Lung (tissue), 11 donors: ENCODE measurements at regions not wholly inside any gene's neighbourhood (a gene's known extent, or its start where the extent isn't known, plus 50 kb on each side); places are given as distances from the start of the nearest gene placed in this dataset.

Experiments used
- ATAC-seq: fragments of 200-7000 bp; cut with Tn5 transposase; one replicate; pipeline ENCODE4 v1.9.1; 2020; ENCODE audit warnings: moderate number of reproducible peaks; ENCODE audit not compliant: insufficient read depth, low FRiP score
- DNase-seq, 3 donors: peaks; one replicate each; pipeline ENCODE4 v3.0.0-alpha.2; 2013 to 2017
- H3K27ac ChIP-seq, 2 donors: one replicate each; pipeline ENCODE4 v1.5.1; 2013; ENCODE audit warnings: mild to moderate bottlenecking in 2 of 2, moderate library complexity in 2 of 2, control low read depth in 1 of 2, inconsistent platforms in 1 of 2, low read depth in 1 of 2, low read length in 1 of 2
- H3K27me3 ChIP-seq, 3 donors: one replicate each; pipeline ENCODE4 v1.5.1; 2013; ENCODE audit warnings: low read length in 2 of 3; ENCODE audit not compliant: control insufficient read depth in 3 of 3, insufficient read depth in 3 of 3
- H3K36me3 ChIP-seq, 4 donors: one replicate each; pipeline ENCODE4 v1.5.1; 2013; ENCODE audit warnings: low read length in 4 of 4, mild to moderate bottlenecking in 1 of 4, moderate library complexity in 1 of 4; ENCODE audit not compliant: control insufficient read depth in 4 of 4, insufficient read depth in 4 of 4
- H3K4me1 ChIP-seq, 5 donors: one replicate each; pipeline ENCODE4 v1.5.1; 2013; ENCODE audit warnings: low read length in 5 of 5, mild to moderate bottlenecking in 2 of 5, moderate library complexity in 1 of 5; ENCODE audit not compliant: control insufficient read depth in 5 of 5, insufficient read depth in 5 of 5
- H3K4me3 ChIP-seq: one replicate; pipeline ENCODE4 v1.5.1; 2013; ENCODE audit warnings: mild to moderate bottlenecking, control low read depth, moderate library complexity
- H3K9ac ChIP-seq, 2 donors: one replicate each; pipeline ENCODE4 v1.5.1; 2013; ENCODE audit warnings: low read length in 2 of 2, control low read depth in 1 of 2; ENCODE audit not compliant: insufficient read depth in 1 of 2
- H3K9me3 ChIP-seq, 4 donors: one replicate each; pipeline ENCODE4 v1.5.1; 2013; ENCODE audit warnings: low read length in 3 of 4, mild to moderate bottlenecking in 1 of 4, moderate library complexity in 1 of 4; ENCODE audit not compliant: control insufficient read depth in 4 of 4, insufficient read depth in 3 of 4
- CTCF ChIP-seq: IDR thresholded peaks from 2 replicates; pipeline ENCODE4 v1.5.1; 2012; ENCODE audit warnings: mild to moderate bottlenecking; ENCODE audit errors: control extremely low read depth, extremely low read depth
- WGBS, 2 donors: extraction: QIAGEN DNeasy Blood & Tissue Kit; methylation state at CpG; one replicate each; pipeline ENCODE4 v1.1.7; 2013; 5-methylcytosine and 5-hydroxymethylcytosine counted together
- donor health status: control.
- donor health status: control.
- donor health status: Bipolar disorder and iron deficiency.
- donor health status: healthy.
- donor health status: DM: yes; HTN: yes; CAD: no.

- Histone ChIP-seq H3K4me1 (peaks cover 0 to 14% (median 0%) of the 10 kb centered on the region in 5 donors), H3K36me3 (no peaks in the 10 kb centered on the region), H3K9me3 (no peaks in the 10 kb centered on the region), H3K27ac (no peak overlapping the region), H3K9ac (no peak overlapping the region), H3K27me3 (no peaks in the 10 kb centered on the region), H3K4me3 (no peak overlapping the region)
- WGBS, 2 donors: 75 to 85% methylated on average over 3 of the region's 3 CpGs
- no peak for DNase-seq
- no peak for ATAC-seq
- TF ChIP-seq CTCF: no peak
These were observed 144.0 kb upstream of the CDH6 start for GRCh38 chr5:31049461-31049860.

- DNase-seq: peak; percentile 16 to 80 (median 52)
- H3K36me3 ChIP-seq: no peaks in the 10 kb centered on the region
- TF ChIP-seq CTCF: no peak
- no peak overlapping the region for H3K4me3 ChIP-seq
- H3K4me1 ChIP-seq: peaks cover 0 to 14% (median 0%) of the 10 kb centered on the region in 5 donors
- no peaks in the 10 kb centered on the region for H3K27me3 ChIP-seq
- H3K9me3 ChIP-seq: no peaks in the 10 kb centered on the region
- no peak overlapping the region for H3K9ac ChIP-seq
- no peak for ATAC-seq
- WGBS, 2 donors: 67 to 78% methylated on average over 8 of the region's 8 CpGs
- no peak overlapping the region for H3K27ac ChIP-seq
These were observed 144.9 kb upstream of the CDH6 start for GRCh38 chr5:31048282-31049270.

GRCh38 chr5:31047621-31048020 is 145.9 kb upstream of the CDH6 start:
- no peak overlapping the region for H3K4me3 ChIP-seq
- WGBS, 2 donors: 20 to 34% methylated on average over 2 of the region's 2 CpGs
- TF ChIP-seq CTCF: no peak
- no peak for ATAC-seq
- H3K9me3 ChIP-seq: no peaks in the 10 kb centered on the region
- H3K9ac ChIP-seq: no peak overlapping the region
- peaks cover 0 to 14% (median 0%) of the 10 kb centered on the region in 5 donors for H3K4me1 ChIP-seq
- H3K27me3 ChIP-seq: no peaks in the 10 kb centered on the region
- H3K36me3 ChIP-seq: no peaks in the 10 kb centered on the region
- peak in 2 of 3 donors; percentile 26 to 71 for DNase-seq
- H3K27ac ChIP-seq: no peak overlapping the region
